ENCODE measurements at regions not wholly inside any gene's neighbourhood (a gene's known extent, or its start where the extent isn't known, plus 50 kb on each side); places are given as distances from the start of the nearest gene placed in this dataset.
A peak's percentile ranks its signal among the peaks of the same experiment; 100 is the strongest.

GRCh38 chr1:88060750-88061491, 623.2 kb upstream of the PKN2 start:
- H3K36me3 ChIP-seq (ENCODE audit: insufficient read depth in 1 of 2, low read depth in 1 of 2): no peaks in the 10 kb centered on the region
- no peak overlapping the region for H3K27ac ChIP-seq
- H3K27me3 ChIP-seq (ENCODE audit: insufficient read depth in 3 of 3, low read length in 2 of 3): no peaks in the 10 kb centered on the region
- WGBS, 3 donors: 48 to 60% (median 51%) methylated on average over 3 of the region's 3 CpGs
- intact Hi-C loops (cut with DNase I): no loop called here
- H3K4me1 ChIP-seq: no peaks in the 10 kb centered on the region
- TF ChIP-seq CTCF (IDR thresholded peaks at IDR 0.05): no peak
- DNase-seq (peak in 1 of 2 donors; percentile 44), ATAC-seq (no peak)
- no peak overlapping the region for H3K4me3 ChIP-seq
- H3K9me3 ChIP-seq: no peaks in the 10 kb centered on the region

- H3K9me3 ChIP-seq: no peaks in the 10 kb centered on the region
These were observed 622.4 kb upstream of the PKN2 start for GRCh38 chr1:88061492-88062177.

DNA sequence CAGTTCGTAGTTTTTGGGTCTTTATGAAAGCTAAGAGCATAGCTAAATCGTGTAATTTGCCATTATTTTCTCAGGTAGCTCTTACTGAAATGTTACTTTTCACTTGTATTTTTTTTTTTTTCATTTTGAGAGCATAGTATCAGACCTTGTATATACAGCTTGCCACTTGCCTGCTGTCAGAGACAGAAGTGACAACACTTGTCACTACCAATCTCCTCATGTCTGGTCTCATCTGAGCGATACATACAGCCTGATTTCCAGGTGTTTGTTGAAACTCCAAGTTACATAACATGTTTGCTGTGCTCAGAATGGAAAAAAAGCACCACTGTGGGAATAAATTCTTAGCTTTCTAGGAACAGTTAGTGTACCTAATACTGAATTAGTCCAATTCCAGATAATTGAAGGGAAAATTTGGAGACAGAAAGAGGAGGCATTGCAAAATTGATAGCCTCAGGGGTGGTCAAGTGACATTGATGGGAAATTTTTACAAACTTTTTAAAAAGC, 621.4 kb upstream of the PKN2 start:
- DNase-seq (no peak), ATAC-seq (no peak)
- no peak for TF ChIP-seq CTCF (IDR thresholded peaks at IDR 0.05)
- Histone ChIP-seq H3K27me3 (ENCODE audit: insufficient read depth in 3 of 3, low read length in 2 of 3) (no peaks in the 10 kb centered on the region), H3K4me3 (no peak overlapping the region), H3K4me1 (no peaks in the 10 kb centered on the region), H3K9me3 (no peaks in the 10 kb centered on the region), H3K36me3 (ENCODE audit: insufficient read depth in 1 of 2, low read depth in 1 of 2) (no peaks in the 10 kb centered on the region), H3K27ac (no peak overlapping the region)
- intact Hi-C loops (cut with DNase I): no loop called here
- 78 to 91% (median 79%) methylated on average over 3 of the region's 3 CpGs for WGBS, 3 donors

More at GRCh38 chr1:88061492-88062177, 622.4 kb upstream of the PKN2 start:
- TF ChIP-seq CTCF (IDR thresholded peaks at IDR 0.05): peak; percentile 56
- no peak overlapping the region for H3K4me3 ChIP-seq
- intact Hi-C loops (cut with DNase I): no loop called here
- H3K4me1 ChIP-seq: no peaks in the 10 kb centered on the region
- peak in 3 of 4 donors; percentile 51 to 79 (median 70) for ATAC-seq
- no peaks in the 10 kb centered on the region for H3K36me3 ChIP-seq (ENCODE audit: insufficient read depth in 1 of 2, low read depth in 1 of 2)
- no peaks in the 10 kb centered on the region for H3K27me3 ChIP-seq (ENCODE audit: insufficient read depth in 3 of 3, low read length in 2 of 3)
- DNase-seq: peak in 1 of 2 donors; percentile 48
- H3K27ac ChIP-seq: no peak overlapping the region

DNA sequence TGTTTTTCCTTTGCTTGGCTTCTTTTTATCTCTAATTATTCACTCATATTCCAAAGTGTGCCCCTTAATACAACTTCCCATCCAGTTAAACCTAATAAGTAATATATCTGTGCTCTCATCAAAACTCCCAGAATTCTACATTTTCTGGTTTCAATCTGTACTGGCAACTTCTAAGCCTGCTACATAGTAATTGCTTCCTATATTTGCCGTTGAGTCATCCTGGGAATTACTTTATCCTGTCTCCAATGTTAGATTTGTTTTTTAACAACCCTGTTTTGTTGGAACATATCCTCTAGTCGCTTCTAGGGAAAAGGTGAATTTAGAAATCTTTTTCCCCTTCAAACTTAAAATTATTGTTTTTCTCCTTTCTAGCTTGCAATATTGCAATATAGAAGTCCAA, 620.5 kb upstream of the PKN2 start:
- H3K4me1 ChIP-seq: no peaks in the 10 kb centered on the region
- intact Hi-C loops (cut with DNase I): no loop called here
- TF ChIP-seq CTCF (IDR thresholded peaks at IDR 0.05): no peak
- H3K27me3 ChIP-seq (ENCODE audit: insufficient read depth in 3 of 3, low read length in 2 of 3): no peaks in the 10 kb centered on the region
- 53 to 70% (median 59%) methylated on average over 2 of the region's 2 CpGs for WGBS, 3 donors
- ATAC-seq (no peak), DNase-seq (no peak)
- H3K27ac ChIP-seq: no peak overlapping the region
- H3K9me3 ChIP-seq: no peaks in the 10 kb centered on the region
- no peak overlapping the region for H3K4me3 ChIP-seq
- H3K36me3 ChIP-seq (ENCODE audit: insufficient read depth in 1 of 2, low read depth in 1 of 2): no peaks in the 10 kb centered on the region
